ENCODE measurements at regions not wholly inside any gene's neighbourhood (a gene's known extent, or its start where the extent isn't known, plus 50 kb on each side); places are given as distances from the start of the nearest gene placed in this dataset.

- no peak for DNase-seq
These were observed 155.9 kb upstream of the SHB start for GRCh38 chr9:38224941-38225340.

- no peak for DNase-seq
These were observed 147.5 kb upstream of the SHB start for GRCh38 chr9:38216572-38216971.

GRCh38 chr9:38215465-38215864 lies 146.4 kb upstream of the SHB start:
- no peak for DNase-seq

- no peak for DNase-seq
These were observed 145.4 kb upstream of the SHB start for GRCh38 chr9:38214432-38214831.

GRCh38 chr9:38213631-38214299 lies 144.7 kb upstream of the SHB start:
- DNase-seq, result no peak

- no peak for DNase-seq
These were observed 143.0 kb upstream of the SHB start for GRCh38 chr9:38212016-38212415.

GRCh38 chr9:38211002-38211401 lies 142.0 kb upstream of the SHB start:
- DNase-seq, result no peak

GRCh38 chr9:38208206-38208901 lies 139.3 kb upstream of the SHB start:
- no peak for DNase-seq

GRCh38 chr9:38207247-38207778 lies 138.3 kb upstream of the SHB start:
- DNase-seq, result no peak

- DNase-seq, result no peak
These were observed 136.3 kb upstream of the SHB start for GRCh38 chr9:38205279-38205678.

GRCh38 chr9:38202336-38202938 lies 133.4 kb upstream of the SHB start:
- no peak for DNase-seq

- DNase-seq, result no peak
These were observed 132.8 kb upstream of the SHB start for GRCh38 chr9:38201844-38202243.

- peak; percentile 55 for DNase-seq
These were observed 131.4 kb upstream of the SHB start for GRCh38 chr9:38200431-38200830.

GRCh38 chr9:38198140-38198539 lies 129.1 kb upstream of the SHB start:
- no peak for DNase-seq

- DNase-seq, result no peak
These were observed 127.7 kb upstream of the SHB start for GRCh38 chr9:38196714-38197113.

GRCh38 chr9:38195737-38196161 lies 126.7 kb upstream of the SHB start:
- no peak for DNase-seq

- no peak for DNase-seq
These were observed 125.8 kb upstream of the SHB start for GRCh38 chr9:38194870-38195269.

GRCh38 chr9:38192731-38193265 lies 123.8 kb upstream of the SHB start:
- no peak for DNase-seq

GRCh38 chr9:38186404-38187115 lies 117.5 kb upstream of the SHB start:
- no peak for DNase-seq

GRCh38 chr9:38185647-38186403 lies 116.8 kb upstream of the SHB start:
- peak; percentile 20 for DNase-seq

GRCh38 chr9:38183994-38184568 lies 115.1 kb upstream of the SHB start:
- DNase-seq, result no peak

- DNase-seq, result no peak
These were observed 113.3 kb upstream of the SHB start for GRCh38 chr9:38182321-38182720.

All from NCI-H2227 treated with DMSO at 0.1 percent for 48 hours (cell line).